ENCODE measurements at regions not wholly inside any gene's neighbourhood (a gene's known extent, or its start where the extent isn't known, plus 50 kb on each side); places are given as distances from the start of the nearest gene placed in this dataset.
A peak's percentile ranks its signal among the peaks of the same experiment; 100 is the strongest.

- in situ Hi-C loops (cut with MboI; ENCODE audit: low sequenced_read_pairs, unreplicated experiment) = no loop called here
- no peak for DNase-seq (ENCODE audit: low spot score)
- TF ChIP-seq CTCF (IDR thresholded peaks at IDR 0.05; ENCODE audit: borderline replicate concordance, control extremely low read depth, extremely low read depth, insufficient read depth, missing control alignments) = no peak
Observed at GRCh38 chr2:37582481-37583220, 88.8 kb downstream of the CDC42EP3 start.

- in situ Hi-C loops (cut with MboI; ENCODE audit: low sequenced_read_pairs, unreplicated experiment) = no loop called here
- TF ChIP-seq CTCF (IDR thresholded peaks at IDR 0.05; ENCODE audit: borderline replicate concordance, control extremely low read depth, extremely low read depth, insufficient read depth, missing control alignments) = no peak
- DNase-seq (ENCODE audit: low spot score) = no peak
Observed at GRCh38 chr2:37583402-37583801, 88.0 kb downstream of the CDC42EP3 start.

- TF ChIP-seq CTCF (IDR thresholded peaks at IDR 0.05; ENCODE audit: borderline replicate concordance, control extremely low read depth, extremely low read depth, insufficient read depth, missing control alignments) = no peak
- DNase-seq (ENCODE audit: low spot score) = no peak
- in situ Hi-C loops (cut with MboI; ENCODE audit: low sequenced_read_pairs, unreplicated experiment) = no loop called here
Observed at GRCh38 chr2:37583867-37584266, 87.6 kb downstream of the CDC42EP3 start.

- no peak for TF ChIP-seq CTCF (IDR thresholded peaks at IDR 0.05; ENCODE audit: borderline replicate concordance, control extremely low read depth, extremely low read depth, insufficient read depth, missing control alignments)
- in situ Hi-C loops (cut with MboI; ENCODE audit: low sequenced_read_pairs, unreplicated experiment) = no loop called here
- peak; percentile 8 for DNase-seq (ENCODE audit: low spot score)
Observed at GRCh38 chr2:37585295-37585908, 86.0 kb downstream of the CDC42EP3 start.

GRCh38 chr2:37585982-37586621, 85.3 kb downstream of the CDC42EP3 start:
- in situ Hi-C loops (cut with MboI; ENCODE audit: low sequenced_read_pairs, unreplicated experiment) = no loop called here
- no peak for TF ChIP-seq CTCF (IDR thresholded peaks at IDR 0.05; ENCODE audit: borderline replicate concordance, control extremely low read depth, extremely low read depth, insufficient read depth, missing control alignments)
- DNase-seq (ENCODE audit: low spot score) = no peak

GRCh38 chr2:37586663-37587317, 84.7 kb downstream of the CDC42EP3 start:
- TF ChIP-seq CTCF (IDR thresholded peaks at IDR 0.05; ENCODE audit: borderline replicate concordance, control extremely low read depth, extremely low read depth, insufficient read depth, missing control alignments) = no peak
- in situ Hi-C loops (cut with MboI; ENCODE audit: low sequenced_read_pairs, unreplicated experiment) = no loop called here
- DNase-seq (ENCODE audit: low spot score) = no peak

All from GM13976 (cell line).